HEK293T (cell line): ENCODE measurements at regions not wholly inside any gene's neighbourhood (a gene's known extent, or its start where the extent isn't known, plus 50 kb on each side); places are given as distances from the start of the nearest gene placed in this dataset.

Source experiments
- BHLHE40 ChIP-seq: fragments of 450-650 bp; IDR thresholded peaks from 2 replicates; pipeline ENCODE4 v1.6.1; 2016; ENCODE audit warnings: mild to moderate bottlenecking, moderate library complexity, borderline replicate concordance
- CTBP1 ChIP-seq: fragments of 450-650 bp; IDR thresholded peaks from 2 replicates; pipeline ENCODE4 v1.6.1; 2016; ENCODE audit warnings: borderline replicate concordance
- ELF4 ChIP-seq: fragments of 450-650 bp; IDR thresholded peaks from 2 replicates; pipeline ENCODE4 v1.6.1; 2017; ENCODE audit warnings: antibody characterized with exemption
- FOXA1 ChIP-seq: fragments of 450-650 bp; IDR thresholded peaks from 2 replicates; pipeline ENCODE4 v1.6.1; 2016; ENCODE audit warnings: mild to moderate bottlenecking
- FOXM1 ChIP-seq: fragments of 450-650 bp; IDR thresholded peaks from 2 replicates; pipeline ENCODE4 v1.6.1; 2017; ENCODE audit warnings: mild to moderate bottlenecking, borderline replicate concordance
- HDGF ChIP-seq: fragments of 450-650 bp; IDR thresholded peaks from 2 replicates; pipeline ENCODE4 v1.6.1; 2017; ENCODE audit warnings: antibody characterized with exemption, borderline replicate concordance
- L3MBTL2 ChIP-seq: fragments of 450-650 bp; conservative IDR thresholded peaks from 2 replicates; pipeline ENCODE4 v1.6.1; 2016; ENCODE audit warnings: mild to moderate bottlenecking
- NFRKB ChIP-seq: fragments of 450-650 bp; IDR thresholded peaks from 2 replicates; pipeline ENCODE4 v1.6.1; 2016; ENCODE audit warnings: mild to moderate bottlenecking, moderate library complexity
- SP1 ChIP-seq: fragments of 450-650 bp; IDR thresholded peaks from 2 replicates; pipeline ENCODE4 v1.6.1; 2017
- TARDBP ChIP-seq: fragments of 450-650 bp; IDR thresholded peaks from 2 replicates; pipeline ENCODE4 v1.6.1; 2016
- ZNF384 ChIP-seq: fragments of 450-650 bp; IDR thresholded peaks from 2 replicates; pipeline ENCODE4 v1.6.1; 2016
- TF ChIP-seq, protein P1 (sequence below): fragments of 450-650 bp; IDR thresholded peaks from 2 replicates; pipeline ENCODE4 v1.6.1; 2016

DNA sequence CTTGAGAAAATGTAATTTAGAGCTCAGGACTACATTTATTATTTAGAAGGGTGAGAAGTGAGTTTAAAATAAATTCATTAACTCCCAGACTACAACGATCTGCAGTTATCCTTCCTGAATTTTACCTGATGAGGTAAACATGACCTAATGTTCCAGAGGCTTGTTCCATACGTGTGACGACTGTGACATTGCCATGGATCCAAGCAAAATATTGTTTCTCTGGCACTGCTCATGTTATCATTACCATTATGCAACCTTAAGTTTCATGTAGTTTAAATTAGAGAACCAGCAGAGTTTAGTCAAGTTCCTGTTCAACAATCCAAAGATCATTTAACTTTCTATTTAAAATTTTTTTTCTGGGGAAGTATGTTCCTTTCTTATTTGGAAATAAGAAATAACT is 279.6 kb downstream of the KLF5 start:
- TF ChIP-seq BHLHE40: no peak
- TF ChIP-seq L3MBTL2: no peak
- no peak for TF ChIP-seq TARDBP
- TF ChIP-seq FOXA1: no peak
- no peak for TF ChIP-seq SP1
- no peak for TF ChIP-seq FOXM1
- TF ChIP-seq, protein P1, sequence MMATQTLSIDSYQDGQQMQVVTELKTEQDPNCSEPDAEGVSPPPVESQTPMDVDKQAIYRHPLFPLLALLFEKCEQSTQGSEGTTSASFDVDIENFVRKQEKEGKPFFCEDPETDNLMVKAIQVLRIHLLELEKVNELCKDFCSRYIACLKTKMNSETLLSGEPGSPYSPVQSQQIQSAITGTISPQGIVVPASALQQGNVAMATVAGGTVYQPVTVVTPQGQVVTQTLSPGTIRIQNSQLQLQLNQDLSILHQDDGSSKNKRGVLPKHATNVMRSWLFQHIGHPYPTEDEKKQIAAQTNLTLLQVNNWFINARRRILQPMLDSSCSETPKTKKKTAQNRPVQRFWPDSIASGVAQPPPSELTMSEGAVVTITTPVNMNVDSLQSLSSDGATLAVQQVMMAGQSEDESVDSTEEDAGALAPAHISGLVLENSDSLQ: no peak
- no peak for TF ChIP-seq ELF4
- TF ChIP-seq CTBP1: no peak
- no peak for TF ChIP-seq NFRKB
- TF ChIP-seq HDGF: no peak
- no peak for TF ChIP-seq ZNF384
